K562 (cell line): ENCODE measurements at regions not wholly inside any gene's neighbourhood (a gene's known extent, or its start where the extent isn't known, plus 50 kb on each side); places are given as distances from the start of the nearest gene placed in this dataset.

Source experiments
- ATAC-seq: fragments of 200-7000 bp; cut with Tn5 transposase; 3 replicates; pipeline ENCODE4 v1.9.1; 2020; ENCODE audit warnings: moderate library complexity
- BruUV-seq: library from RNA; stranded (reverse); fragments of 400-500 nt; replicated peaks from 2 replicates; lab custom pipeline; 2021; lab: Mats Ljungman, UMichigan
- CTCF ChIA-PET: fragments of 300-600 bp; formaldehyde crosslinking; extraction: SDS; loops from one replicate; lab custom pipeline; 2021; ENCODE audit warnings: low intra/inter-chr PET ratio; lab: Yijun Ruan, JAX
- POLR2A ChIA-PET: fragments of 300-600, 350-650 bp; sonication (Branson Sonifier 250); formaldehyde crosslinking; extraction: SDS; loops from one replicate; lab custom pipeline; 2021; ENCODE audit warnings: antibody characterized with exemption, inconsistent platforms; lab: Yijun Ruan, JAX
- DNase-seq, 4 experiments: peaks; one replicate each; pipeline versions ENCODE4 v3.0.0 to v3.0.0-alpha.2; 2011 to 2018; ENCODE audit warnings: low spot score in 3 of 4, mixed read lengths in 3 of 4; ENCODE audit errors: extremely low read depth in 1 of 4
- FAIRE-seq: peaks from 2 replicates; lab custom pipeline; 2011; peaks lifted over from hg19 to GRCh38; lab: Jason Lieb, UNC
- H2AFZ ChIP-seq: 2 replicates; pipeline ENCODE4 v1.6.0; 2011; ENCODE audit warnings: low read depth, low read length, control low read depth, inconsistent platforms
- H3K27ac ChIP-seq: fragments of 200-600 bp; 3 replicates; pipeline ENCODE4 v1.8.0; 2011; ENCODE audit warnings: low read depth, mild to moderate bottlenecking, control low read depth, inconsistent platforms, low read length, moderate library complexity, mixed read lengths; ENCODE audit errors: extremely low read depth
- H3K27me3 ChIP-seq, 2 experiments: fragments of 300-600 bp in 1 of 2; 2 replicates in 1 of 2; 3 replicates in 1 of 2; pipeline versions ENCODE4 v1.6.0 to v1.8.0; 2011; ENCODE audit warnings: inconsistent platforms in 2 of 2, low read length in 2 of 2, mild to moderate bottlenecking in 1 of 2, mixed read lengths in 1 of 2, moderate library complexity in 1 of 2; ENCODE audit not compliant: control insufficient read depth in 2 of 2, insufficient read depth in 2 of 2
- H3K36me3 ChIP-seq: fragments of 300-600 bp; 3 replicates; pipeline ENCODE4 v1.8.0; 2011; ENCODE audit warnings: mild to moderate bottlenecking, low read length, inconsistent platforms; ENCODE audit not compliant: control insufficient read depth, insufficient read depth
- H3K4me1 ChIP-seq, 2 experiments: fragments of 200-600 bp in 1 of 2; replicated peaks in 1 of 2; 2 replicates in 1 of 2; 3 replicates in 1 of 2; pipeline versions ENCODE4 v1.5.1 to v1.8.0; 2011; ENCODE audit warnings: inconsistent platforms in 2 of 2, low read length in 2 of 2, mild to moderate bottlenecking in 1 of 2, mixed read lengths in 1 of 2, moderate library complexity in 1 of 2; ENCODE audit not compliant: control insufficient read depth in 2 of 2, insufficient read depth in 2 of 2
- H3K4me2 ChIP-seq: 2 replicates; pipeline ENCODE4 v1.6.1; 2011; ENCODE audit warnings: low read length, control low read depth, inconsistent platforms, mixed read lengths; ENCODE audit not compliant: insufficient read depth
- H3K4me3 ChIP-seq: fragments of 200-600 bp; sonication (generic), shearing (Covaris generic); 2 replicates; pipeline ENCODE4 v1.5.1; 2016; ENCODE audit warnings: control low read depth, inconsistent platforms
- H3K79me2 ChIP-seq: fragments of 200-600 bp; 3 replicates; pipeline ENCODE4 v1.8.0; 2011; ENCODE audit warnings: low read length, inconsistent platforms; ENCODE audit not compliant: control insufficient read depth, insufficient read depth
- H3K9ac ChIP-seq, 2 experiments: 2 replicates each; pipeline versions ENCODE4 v1.6.0 to v1.6.1; 2011; ENCODE audit warnings: low read depth in 2 of 2, low read length in 2 of 2, control low read depth in 1 of 2, inconsistent platforms in 1 of 2, mild to moderate bottlenecking in 1 of 2, mixed read lengths in 1 of 2; ENCODE audit not compliant: insufficient read depth in 1 of 2
- H3K9me1 ChIP-seq: one replicate; pipeline ENCODE4 v1.6.0; 2011; ENCODE audit warnings: inconsistent platforms, mild to moderate bottlenecking, low read length, moderate library complexity; ENCODE audit not compliant: control insufficient read depth, insufficient read depth
- H3K9me3 ChIP-seq: replicated peaks from 2 replicates; pipeline ENCODE4 v1.5.1; 2011; ENCODE audit warnings: low read depth, low read length, inconsistent platforms; ENCODE audit not compliant: control insufficient read depth, insufficient read depth
- H4K20me1 ChIP-seq: replicated peaks from 2 replicates; pipeline ENCODE4 v1.6.1; 2011; ENCODE audit warnings: low read length, inconsistent platforms, mixed read lengths; ENCODE audit not compliant: control insufficient read depth, insufficient read depth
- ERF ChIP-seq: fragments of 450-650 bp; formaldehyde crosslinking; IDR thresholded peaks from 2 replicates; pipeline ENCODE4 v1.4.0; 2020; ENCODE audit warnings: mild to moderate bottlenecking, mixed read lengths
- HDAC2 ChIP-seq: fragments of 450-650 bp; IDR thresholded peaks from 2 replicates; pipeline ENCODE4 v1.6.1; 2016; ENCODE audit warnings: mild to moderate bottlenecking
- HES1 ChIP-seq: fragments of 450-650 bp; IDR thresholded peaks from 2 replicates; pipeline ENCODE4 v1.6.1; 2016; ENCODE audit warnings: low read depth, mild to moderate bottlenecking, moderate library complexity
- ILF3 ChIP-seq: fragments of 450-650 bp; IDR thresholded peaks from 2 replicates; pipeline ENCODE4 v1.6.1; 2018; ENCODE audit warnings: antibody characterized with exemption, mild to moderate bottlenecking, moderate library complexity, borderline replicate concordance
- KLF1 ChIP-seq: fragments of 450-650 bp; IDR thresholded peaks from 2 replicates; pipeline ENCODE4 v1.6.1; 2016; ENCODE audit warnings: missing genetic modification characterization, missing compliant biosample characterization
- NEUROD1 ChIP-seq: fragments of 150-350 bp; IDR thresholded peaks from 2 replicates; pipeline ENCODE4 v1.6.1; 2014; ENCODE audit warnings: borderline replicate concordance, low read length, low read depth; ENCODE audit not compliant: partially characterized antibody
- PHTF2 ChIP-seq: fragments of 250-450 bp; sonication (Bioruptor Pico); IDR thresholded peaks from 2 replicates; pipeline ENCODE4 v1.5.0; 2021; ENCODE audit warnings: mild to moderate bottlenecking
- SNAPC5 ChIP-seq: fragments of 250-450 bp; sonication (Bioruptor Pico); IDR thresholded peaks from 2 replicates; pipeline ENCODE4 v1.8.0; 2021; ENCODE audit warnings: moderate library complexity, mild to moderate bottlenecking, inconsistent platforms
- SRSF1 ChIP-seq: fragments of 200-400 bp; formaldehyde crosslinking; IDR thresholded peaks from 2 replicates; pipeline ENCODE4 v1.6.1; 2017; ENCODE audit warnings: mild to moderate bottlenecking, low read depth, low read length, moderate library complexity
- TEAD4 ChIP-seq, 2 experiments: sonication (generic) in 1 of 2; formaldehyde crosslinking in 1 of 2; IDR thresholded peaks; 2 replicates each; pipeline versions ENCODE4 v1.6.1 to v1.8.0; 2012 to 2022; ENCODE audit warnings: borderline replicate concordance in 1 of 2, inconsistent platforms in 1 of 2, low read length in 1 of 2, mild to moderate bottlenecking in 1 of 2, missing genetic modification reagents in 1 of 2
- ZNF121 ChIP-seq: sonication (generic); formaldehyde crosslinking; conservative IDR thresholded peaks from 2 replicates; pipeline ENCODE4 v1.8.0; 2022; ENCODE audit warnings: missing genetic modification reagents
- ZNF311 ChIP-seq: fragments of 250-450 bp; sonication (Bioruptor Pico); IDR thresholded peaks from 2 replicates; pipeline ENCODE4 v1.4.0; 2020; ENCODE audit warnings: mild to moderate bottlenecking, moderate library complexity
- ZNF431 ChIP-seq: sonication (generic); formaldehyde crosslinking; IDR thresholded peaks from 2 replicates; pipeline ENCODE4 v1.8.0; 2022; ENCODE audit warnings: mild to moderate bottlenecking, missing genetic modification reagents
- ZNF444 ChIP-seq: fragments of 250-450 bp; sonication (Bioruptor Pico); IDR thresholded peaks from 2 replicates; pipeline ENCODE4 v1.4.0; 2020; ENCODE audit warnings: mild to moderate bottlenecking, moderate library complexity
- WGBS: fragments of 100-300 bp; shearing (Covaris generic); methylation state at CpG from one replicate; pipeline ENCODE4 v1.1.6; 2016; ENCODE audit warnings: low coverage, mixed read lengths; ENCODE audit not compliant: insufficient coverage; ENCODE audit errors: missing lambda C conversion rate; 5-methylcytosine and 5-hydroxymethylcytosine counted together
- in situ Hi-C: fragments of 300-500 bp; cut with MboI; formaldehyde crosslinking; loops from 4 replicates; pipeline ENCODE4 v1.15.0; 2018; ENCODE audit warnings: inconsistent platforms, mixed read lengths
- intact Hi-C: fragments of 100-400 bp; cut with micrococcal nuclease; formaldehyde crosslinking; loops from 2 replicates; pipeline ENCODE4 v1.14.2; 2022
- TF ChIP-seq, protein P1 (sequence below): fragments of 450-650 bp; IDR thresholded peaks from 2 replicates; pipeline ENCODE4 v1.7.1; 2018; ENCODE audit warnings: mild to moderate bottlenecking, low read depth; ENCODE audit not compliant: partially characterized antibody

- BruUV-seq: no TSS peak
Measured at GRCh38 chr4:115575851-115576250, 462.4 kb upstream of the NDST4 start.

GRCh38 chr4:115562506-115562905 lies 449.1 kb upstream of the NDST4 start:
- FAIRE-seq (no peak), ATAC-seq (no peak), DNase-seq (no peak)
- intact Hi-C loops (no loop called here), in situ Hi-C loops (no loop called here)
- no peaks in the 10 kb centered on the region for H3K36me3 ChIP-seq
- CTCF ChIA-PET: no interaction called here
- no peaks in the 10 kb centered on the region for H4K20me1 ChIP-seq
- WGBS: 0% methylated on average over 2 of the region's 2 CpGs
- POLR2A ChIA-PET: no interaction called here
- no TSS peak for BruUV-seq
- no peaks in the 10 kb centered on the region for H3K9me3 ChIP-seq
- H3K4me2 ChIP-seq: no peak overlapping the region
- no peaks in the 10 kb centered on the region for H3K27me3 ChIP-seq
- H3K9ac ChIP-seq: no peak overlapping the region
- no peaks in the 10 kb centered on the region for H3K9me1 ChIP-seq
- no peaks in the 10 kb centered on the region for H3K79me2 ChIP-seq
- no peak overlapping the region for H3K27ac ChIP-seq
- H3K4me1 ChIP-seq: no peaks in the 10 kb centered on the region
- no peak overlapping the region for H3K4me3 ChIP-seq
- no peak overlapping the region for H2AFZ ChIP-seq
- TF ChIP-seq HDAC2: no peak
- no peak for TF ChIP-seq KLF1 (tag)
- no peak for TF ChIP-seq SRSF1
- no peak for TF ChIP-seq ZNF444 (CRISPR knock-in tag)
- TF ChIP-seq, protein P1, sequence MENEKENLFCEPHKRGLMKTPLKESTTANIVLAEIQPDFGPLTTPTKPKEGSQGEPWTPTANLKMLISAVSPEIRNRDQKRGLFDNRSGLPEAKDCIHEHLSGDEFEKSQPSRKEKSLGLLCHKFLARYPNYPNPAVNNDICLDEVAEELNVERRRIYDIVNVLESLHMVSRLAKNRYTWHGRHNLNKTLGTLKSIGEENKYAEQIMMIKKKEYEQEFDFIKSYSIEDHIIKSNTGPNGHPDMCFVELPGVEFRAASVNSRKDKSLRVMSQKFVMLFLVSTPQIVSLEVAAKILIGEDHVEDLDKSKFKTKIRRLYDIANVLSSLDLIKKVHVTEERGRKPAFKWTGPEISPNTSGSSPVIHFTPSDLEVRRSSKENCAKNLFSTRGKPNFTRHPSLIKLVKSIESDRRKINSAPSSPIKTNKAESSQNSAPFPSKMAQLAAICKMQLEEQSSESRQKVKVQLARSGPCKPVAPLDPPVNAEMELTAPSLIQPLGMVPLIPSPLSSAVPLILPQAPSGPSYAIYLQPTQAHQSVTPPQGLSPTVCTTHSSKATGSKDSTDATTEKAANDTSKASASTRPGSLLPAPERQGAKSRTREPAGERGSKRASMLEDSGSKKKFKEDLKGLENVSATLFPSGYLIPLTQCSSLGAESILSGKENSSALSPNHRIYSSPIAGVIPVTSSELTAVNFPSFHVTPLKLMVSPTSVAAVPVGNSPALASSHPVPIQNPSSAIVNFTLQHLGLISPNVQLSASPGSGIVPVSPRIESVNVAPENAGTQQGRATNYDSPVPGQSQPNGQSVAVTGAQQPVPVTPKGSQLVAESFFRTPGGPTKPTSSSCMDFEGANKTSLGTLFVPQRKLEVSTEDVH: no peak
- TF ChIP-seq ZNF311 (CRISPR knock-in tag): no peak
- TF ChIP-seq ZNF431 (CRISPR knock-in tag): no peak
- no peak for TF ChIP-seq NEUROD1
- TF ChIP-seq PHTF2 (CRISPR knock-in tag): no peak

More at GRCh38 chr4:115575851-115576250, 462.4 kb upstream of the NDST4 start:
- ATAC-seq: no peak
- Histone ChIP-seq H3K4me3 (no peak overlapping the region), H3K9me3 (no peaks in the 10 kb centered on the region; the same call in 1 of the 2 replicates), H2AFZ (no peak overlapping the region), H4K20me1 (no peaks in the 10 kb centered on the region), H3K4me1 (no peaks in the 10 kb centered on the region), H3K9ac (no peak overlapping the region), H3K79me2 (no peaks in the 10 kb centered on the region), H3K4me2 (no peak overlapping the region), H3K27me3 (no peaks in the 10 kb centered on the region), H3K9me1 (no peaks in the 10 kb centered on the region), H3K27ac (no peak overlapping the region), H3K36me3 (no peaks in the 10 kb centered on the region)
- in situ Hi-C loops: no loop called here
- TF ChIP-seq ILF3 (no peak), SNAPC5 (no peak), ZNF121 (CRISPR knock-in tag) (no peak), TEAD4 (IDR thresholded peaks at IDR 0.05; ENCODE audit: low read length) (no peak), TEAD4 (CRISPR knock-in tag; IDR thresholded peaks at IDR 0.05; ENCODE audit: borderline replicate concordance) (no peak), HES1 (no peak), ERF (CRISPR knock-in tag) (no peak)
- intact Hi-C loops: no loop called here
- DNase-seq: no peak
- CTCF ChIA-PET: no interaction called here
- no peak for FAIRE-seq
- POLR2A ChIA-PET: no interaction called here
- WGBS: 0% methylated on average over 1 of the region's 1 CpG
